IMR-90 (cell line): ENCODE measurements at regions not wholly inside any gene's neighbourhood (a gene's known extent, or its start where the extent isn't known, plus 50 kb on each side); places are given as distances from the start of the nearest gene placed in this dataset.

Experiments used
- CTCF ChIP-seq: conservative IDR thresholded peaks from 2 replicates; pipeline ENCODE4 v1.5.1; 2012; ENCODE audit warnings: mild to moderate bottlenecking, low read depth, low read length, improper control_type of control experiment
- FOS ChIP-seq: fragments of 150-350 bp; IDR thresholded peaks from 2 replicates; pipeline ENCODE4 v1.6.1; 2016; ENCODE audit warnings: low read depth, low read length
- MAZ ChIP-seq: IDR thresholded peaks from 2 replicates; pipeline ENCODE4 v1.6.1; 2012; ENCODE audit warnings: low read depth, mild to moderate bottlenecking, low read length, improper control_type of control experiment, moderate library complexity, borderline replicate concordance
- TF ChIP-seq, protein P1 (sequence below): fragments of 150-350 bp; IDR thresholded peaks from 2 replicates; pipeline ENCODE4 v1.6.1; 2017; ENCODE audit warnings: mild to moderate bottlenecking, antibody characterized with exemption, low read length, low read depth

DNA sequence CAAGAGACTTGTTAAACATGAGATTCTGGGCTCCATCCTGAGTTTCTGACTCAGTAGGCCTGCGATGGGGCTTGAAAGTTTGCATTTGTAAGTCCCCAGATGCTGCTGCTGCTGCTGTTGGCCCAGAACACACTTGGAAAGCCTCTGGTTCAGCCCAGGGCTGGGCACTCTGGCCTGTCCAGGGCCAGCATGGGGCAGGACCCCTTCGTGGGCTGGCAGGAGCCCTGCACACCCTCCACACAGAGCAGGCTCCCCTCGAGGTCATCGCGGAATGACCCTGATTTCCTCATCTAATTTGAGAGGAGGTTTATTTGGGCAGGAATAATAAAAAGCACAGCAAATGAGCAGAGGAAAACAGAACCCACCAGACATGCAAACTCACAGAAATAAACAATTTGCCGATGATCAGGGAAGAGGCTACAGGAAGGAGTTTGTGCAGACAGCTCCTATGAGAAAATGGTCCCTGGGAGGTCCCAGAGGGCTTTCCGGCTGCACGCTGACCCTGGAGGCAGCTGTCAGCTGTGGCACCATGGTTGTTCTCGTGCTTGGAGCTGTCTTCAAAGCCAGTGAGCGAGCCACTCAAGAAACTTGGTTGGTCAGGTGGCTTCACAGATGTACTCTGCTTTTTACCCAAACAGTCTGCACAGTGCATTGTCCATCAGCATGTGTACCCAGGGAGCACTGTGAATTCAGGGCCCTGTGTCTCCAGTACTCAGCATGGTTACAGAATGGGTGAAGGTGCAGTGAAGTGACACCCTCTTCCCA lies 119.3 kb downstream of the GLI2 start:
- no peak for TF ChIP-seq FOS
- TF ChIP-seq CTCF = no peak
- TF ChIP-seq, protein P1, sequence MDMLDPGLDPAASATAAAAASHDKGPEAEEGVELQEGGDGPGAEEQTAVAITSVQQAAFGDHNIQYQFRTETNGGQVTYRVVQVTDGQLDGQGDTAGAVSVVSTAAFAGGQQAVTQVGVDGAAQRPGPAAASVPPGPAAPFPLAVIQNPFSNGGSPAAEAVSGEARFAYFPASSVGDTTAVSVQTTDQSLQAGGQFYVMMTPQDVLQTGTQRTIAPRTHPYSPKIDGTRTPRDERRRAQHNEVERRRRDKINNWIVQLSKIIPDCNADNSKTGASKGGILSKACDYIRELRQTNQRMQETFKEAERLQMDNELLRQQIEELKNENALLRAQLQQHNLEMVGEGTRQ = no peak
- TF ChIP-seq MAZ = no peak
